HG02852 (cell line): ENCODE measurements at regions not wholly inside any gene's neighbourhood (a gene's known extent, or its start where the extent isn't known, plus 50 kb on each side); places are given as distances from the start of the nearest gene placed in this dataset.

Source experiments
- ATAC-seq: cut with Tn5 transposase; IDR thresholded peaks from one replicate; pipeline ENCODE4 v1.9.1; 2021; ENCODE audit warnings: mild to moderate bottlenecking, moderate library complexity; ENCODE audit not compliant: unreplicated experiment

GRCh38 chr19:28429356-28429755, 783.6 kb downstream of the UQCRFS1 start:
- ATAC-seq = no peak

- no peak for ATAC-seq
Measured at GRCh38 chr19:28428663-28429348, 784.1 kb downstream of the UQCRFS1 start.

GRCh38 chr19:28427376-28428083, 785.4 kb downstream of the UQCRFS1 start:
- no peak for ATAC-seq

DNA sequence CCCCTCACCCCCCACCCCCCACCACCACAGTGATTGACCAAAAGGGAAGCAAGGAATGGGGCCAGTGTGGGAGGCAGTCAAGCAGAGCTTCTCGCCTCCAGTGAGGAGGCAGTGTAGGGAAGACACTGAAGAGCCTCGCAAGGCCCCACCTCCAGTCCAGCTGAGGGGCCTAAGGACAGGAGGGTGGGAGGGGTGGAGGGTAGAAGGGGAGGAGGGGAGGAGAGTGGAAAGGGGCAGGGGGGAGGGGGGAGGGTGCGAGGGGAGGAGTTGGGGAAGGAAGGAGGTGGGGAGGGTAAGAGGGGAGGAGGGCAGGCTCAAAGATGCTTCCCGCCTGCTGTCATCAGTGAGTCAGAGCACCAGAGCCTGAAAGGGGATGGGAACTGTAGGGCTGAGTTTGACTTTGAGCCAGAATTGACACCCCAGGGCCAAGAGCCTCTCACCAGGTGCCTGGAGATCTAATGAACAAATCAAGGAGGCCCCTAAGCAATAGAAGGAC, 786.2 kb downstream of the UQCRFS1 start:
- ATAC-seq = no peak

- no peak for ATAC-seq
Measured at GRCh38 chr19:28426110-28426729, 786.7 kb downstream of the UQCRFS1 start.

DNA sequence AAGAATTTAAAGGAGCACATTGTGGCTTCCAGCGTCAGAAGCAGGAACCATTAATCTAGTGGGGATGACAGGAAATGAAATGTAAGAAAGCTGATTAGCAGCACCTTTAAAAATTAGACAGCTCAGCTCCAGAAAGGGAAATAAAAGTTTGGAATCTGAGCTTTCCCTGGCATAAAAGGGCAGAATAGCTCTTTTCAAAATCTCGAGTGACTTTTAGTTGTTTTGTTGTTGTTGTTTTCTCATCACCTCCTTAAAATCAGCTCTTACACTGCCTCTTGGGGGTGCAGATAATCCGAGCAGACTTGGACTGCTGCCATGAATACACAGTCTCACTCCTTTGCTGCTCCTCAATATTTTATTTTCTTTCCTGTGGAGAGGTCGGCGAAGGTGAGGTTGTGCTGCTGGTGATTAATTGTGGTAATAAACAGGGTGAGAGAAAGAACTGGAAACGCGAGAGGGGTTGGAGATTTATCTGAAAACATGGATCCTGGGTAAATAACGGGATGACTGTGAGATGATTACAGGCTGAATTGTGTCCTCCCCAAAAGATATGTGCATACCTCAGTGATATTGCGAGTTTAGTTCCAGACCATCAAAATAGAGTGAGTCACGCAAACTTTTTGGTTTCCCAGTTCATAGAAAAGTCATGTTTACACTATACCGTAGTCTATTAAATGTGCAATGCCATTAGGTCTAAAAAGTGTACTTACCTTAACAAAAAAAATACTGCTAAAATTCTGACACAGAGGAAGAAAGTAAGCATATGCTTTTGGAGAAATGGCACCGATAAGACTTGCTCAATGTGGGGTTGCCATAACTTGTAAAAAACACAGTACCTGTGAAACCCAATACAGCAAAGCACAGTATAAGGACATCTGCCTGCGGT, 787.7 kb downstream of the UQCRFS1 start:
- no peak for ATAC-seq

GRCh38 chr19:28424662-28425045, 788.3 kb downstream of the UQCRFS1 start:
- no peak for ATAC-seq

DNA sequence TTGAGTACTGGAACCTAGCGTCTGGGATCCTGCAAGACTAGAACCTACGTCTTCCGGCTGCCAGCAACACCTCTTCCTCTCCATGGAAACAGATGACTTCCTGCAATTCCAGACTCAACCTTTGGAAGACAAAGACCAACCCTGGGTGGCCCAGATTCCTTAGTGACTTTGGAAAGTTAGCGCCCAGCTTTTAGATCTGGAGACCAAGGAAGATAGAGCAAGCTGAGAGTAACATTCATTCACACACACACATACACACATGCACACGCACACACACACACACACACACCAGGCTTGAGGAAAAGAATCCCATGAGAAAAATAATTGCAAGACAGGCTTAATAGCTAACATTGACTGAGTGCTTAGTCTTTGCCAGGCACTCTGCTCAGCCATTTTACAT, 788.9 kb downstream of the UQCRFS1 start:
- no peak for ATAC-seq

DNA sequence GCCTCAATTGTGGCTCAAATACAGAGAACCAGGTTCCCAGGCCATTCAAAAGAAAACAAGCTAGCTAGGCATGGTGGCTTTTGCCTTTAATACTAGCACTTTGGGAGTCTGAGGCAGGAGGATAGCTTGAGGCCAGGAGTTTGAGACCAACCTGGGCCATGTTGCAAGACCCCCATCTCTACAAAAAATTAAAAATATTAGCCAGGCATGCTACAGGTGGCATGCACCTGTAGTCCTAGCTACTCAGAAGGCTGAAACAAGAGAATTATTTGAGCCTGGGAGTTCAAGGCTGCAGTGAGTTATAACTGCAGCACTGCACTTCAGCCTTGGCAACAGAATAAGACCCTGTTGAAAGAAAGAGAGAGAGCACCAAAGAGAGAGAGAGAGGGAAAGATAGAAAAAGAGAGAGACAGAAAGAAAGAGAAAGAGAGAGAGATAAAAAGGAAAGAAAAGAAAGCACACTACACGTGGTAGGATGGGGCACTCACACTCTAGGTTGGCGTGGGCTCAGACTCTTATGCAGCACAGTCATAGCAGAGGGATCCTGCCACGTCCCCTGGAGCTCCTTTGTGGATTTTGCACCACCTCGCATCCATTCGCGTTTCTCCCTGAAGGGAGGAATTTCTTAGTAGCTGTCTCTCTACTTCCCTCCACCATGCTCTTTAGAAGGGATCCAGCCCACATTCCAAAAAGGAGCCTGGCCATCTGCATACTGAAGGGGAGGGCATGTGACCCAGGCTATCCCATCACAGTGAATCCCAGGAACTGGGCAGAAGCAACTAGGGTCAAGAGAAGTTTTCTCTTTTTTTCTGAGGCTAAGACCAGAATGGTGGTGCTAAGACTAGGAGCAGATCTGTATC, 789.9 kb downstream of the UQCRFS1 start:
- no peak for ATAC-seq

DNA sequence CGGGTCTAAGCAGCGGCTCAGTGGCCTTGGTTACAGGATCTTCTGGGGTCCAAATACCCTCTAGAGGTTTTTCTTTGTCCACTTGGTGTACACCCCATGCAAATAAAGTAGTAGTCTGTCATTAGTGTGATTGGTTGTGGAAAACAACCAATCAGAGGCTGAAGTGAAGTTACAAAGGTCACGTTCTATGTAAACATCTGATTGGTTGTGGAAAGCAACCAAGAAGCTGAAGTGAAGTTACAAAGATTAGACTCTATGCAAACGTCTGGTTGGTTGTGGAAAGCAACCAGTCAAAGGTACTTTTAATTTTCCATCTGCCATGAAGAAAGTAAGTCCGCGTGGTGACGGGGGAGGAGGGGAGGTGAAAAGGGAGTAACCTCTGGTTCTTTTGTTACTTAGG, 790.9 kb downstream of the UQCRFS1 start:
- no peak for ATAC-seq

GRCh38 chr19:28420811-28421550, 792.0 kb downstream of the UQCRFS1 start:
- ATAC-seq = no peak

GRCh38 chr19:28419312-28419711, 793.6 kb downstream of the UQCRFS1 start:
- ATAC-seq = no peak

- ATAC-seq = no peak
Measured at GRCh38 chr19:28417361-28417760, 795.6 kb downstream of the UQCRFS1 start.

GRCh38 chr19:28416245-28416644, 796.7 kb downstream of the UQCRFS1 start:
- ATAC-seq = no peak

- ATAC-seq = no peak
Measured at GRCh38 chr19:28414748-28415147, 798.2 kb downstream of the UQCRFS1 start.

- ATAC-seq = no peak
Measured at GRCh38 chr19:28409859-28410258, 803.1 kb downstream of the UQCRFS1 start.

DNA sequence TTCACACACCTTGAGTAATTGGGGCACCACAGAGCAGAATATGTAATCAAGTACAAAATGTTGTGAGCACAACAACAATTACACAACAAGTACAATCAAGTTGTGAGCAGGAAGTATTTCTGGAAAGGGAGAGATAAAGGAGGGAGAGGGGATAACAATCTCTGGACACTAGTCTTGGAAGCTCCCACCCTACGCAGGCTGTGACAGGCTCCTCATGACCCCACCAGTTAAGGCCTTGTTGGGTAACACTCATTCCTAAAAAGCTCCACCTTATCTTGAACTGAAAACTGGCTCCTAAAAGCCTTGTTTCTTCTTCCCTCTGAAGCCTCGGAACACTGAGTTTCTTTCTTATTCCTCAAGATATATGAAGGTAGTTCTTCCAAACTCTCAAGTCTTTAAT, 806.0 kb downstream of the UQCRFS1 start:
- ATAC-seq = no peak

DNA sequence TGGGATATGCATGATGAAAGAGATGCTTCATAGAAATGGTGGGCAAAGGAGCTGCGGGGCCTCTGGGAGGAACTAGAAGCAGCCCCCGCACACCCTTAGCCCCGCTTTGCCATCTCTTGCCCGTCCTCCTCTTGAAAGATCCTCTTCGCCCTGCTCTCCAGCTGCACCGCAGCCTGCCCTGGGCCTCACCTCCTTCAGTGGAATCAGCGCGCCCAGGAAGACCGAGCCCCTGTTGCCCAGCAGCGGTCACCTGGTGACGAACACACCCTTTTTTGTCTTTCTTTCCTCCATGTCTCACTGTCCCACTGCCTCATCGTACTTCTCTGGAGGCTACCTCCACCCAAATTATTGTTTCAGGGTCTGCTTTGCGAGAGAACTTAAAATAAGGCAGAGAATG, 807.6 kb downstream of the UQCRFS1 start:
- ATAC-seq = no peak

DNA sequence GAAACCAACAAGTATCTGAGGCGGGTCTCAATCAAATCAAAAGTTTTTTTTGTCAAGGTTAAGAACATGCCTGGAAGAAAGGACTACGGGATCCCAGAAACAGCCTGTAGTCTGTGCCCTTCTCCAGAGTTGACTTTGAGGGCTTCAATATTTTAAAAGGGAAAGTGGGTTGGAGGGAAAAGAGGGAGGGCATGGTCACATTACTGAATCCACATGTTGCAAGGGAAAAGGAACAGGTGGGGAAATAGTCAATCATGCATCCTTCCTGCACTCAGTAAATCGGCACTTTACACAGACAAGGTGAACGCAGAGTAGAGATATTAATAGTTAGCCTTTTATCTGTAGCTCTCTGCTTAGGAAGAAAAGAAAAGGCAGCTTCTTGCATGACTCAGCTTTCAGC, 808.5 kb downstream of the UQCRFS1 start:
- ATAC-seq = no peak
